Spleen (tissue), 7 donors: ENCODE measurements at regions not wholly inside any gene's neighbourhood (a gene's known extent, or its start where the extent isn't known, plus 50 kb on each side); places are given as distances from the start of the nearest gene placed in this dataset.

Experiments used
- POLR2A ChIP-seq, 3 donors: fragments of 450-650 bp; IDR thresholded peaks; one replicate each; pipeline ENCODE4 v1.5.1; 2017; ENCODE audit warnings: antibody characterized with exemption in 3 of 3, mild to moderate bottlenecking in 1 of 3
- POLR2AphosphoS5 ChIP-seq, 3 donors: sonication (generic); formaldehyde crosslinking; IDR thresholded peaks; one replicate each; pipeline ENCODE4 v1.5.1; 2017; ENCODE audit warnings: antibody characterized with exemption in 3 of 3
- TF ChIP-seq, protein P1 (sequence below), 11 experiments: fragments of 200-600 bp in 7 of 11; fragments of 450-650 bp in 4 of 11; sonication (generic) in 4 of 11; IDR thresholded peaks in 8 of 11; conservative IDR thresholded peaks in 3 of 11; 1 replicate in 7 of 11; 2 replicates in 4 of 11; pipeline versions ENCODE4 v1.4.0 to v1.8.0; 2016 to 2021; ENCODE audit warnings: antibody characterized with exemption in 11 of 11, inconsistent platforms in 4 of 11, mild to moderate bottlenecking in 1 of 11
- donor health status: DM: no; HTN: no; CAD: no; lungs with moderate emphysema.
- donor health status: DM: no; HTN: no; CAD: no.
- donor health status: DM: no; HTN: no; CAD: no.

DNA sequence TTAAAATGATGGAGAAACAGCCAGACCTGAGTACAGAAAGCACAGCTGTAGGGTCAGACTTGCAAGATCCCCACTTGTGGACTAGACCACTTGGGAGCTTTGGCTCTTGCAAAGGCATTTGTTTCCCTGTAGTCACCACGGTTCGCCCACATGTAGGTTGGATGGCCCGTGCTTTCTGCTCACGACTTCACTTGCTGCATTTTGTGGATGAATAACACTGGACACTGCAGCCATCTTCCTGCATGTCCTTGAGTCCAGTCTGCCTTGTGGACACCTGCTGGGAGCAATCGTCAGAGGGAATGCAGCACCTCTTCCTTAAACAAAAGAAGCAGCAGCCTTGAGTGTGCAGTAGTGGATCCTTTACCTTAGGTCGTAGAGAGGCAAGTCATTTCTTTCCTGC, 372.9 kb upstream of the IRX2 start:
- TF ChIP-seq, protein P1, sequence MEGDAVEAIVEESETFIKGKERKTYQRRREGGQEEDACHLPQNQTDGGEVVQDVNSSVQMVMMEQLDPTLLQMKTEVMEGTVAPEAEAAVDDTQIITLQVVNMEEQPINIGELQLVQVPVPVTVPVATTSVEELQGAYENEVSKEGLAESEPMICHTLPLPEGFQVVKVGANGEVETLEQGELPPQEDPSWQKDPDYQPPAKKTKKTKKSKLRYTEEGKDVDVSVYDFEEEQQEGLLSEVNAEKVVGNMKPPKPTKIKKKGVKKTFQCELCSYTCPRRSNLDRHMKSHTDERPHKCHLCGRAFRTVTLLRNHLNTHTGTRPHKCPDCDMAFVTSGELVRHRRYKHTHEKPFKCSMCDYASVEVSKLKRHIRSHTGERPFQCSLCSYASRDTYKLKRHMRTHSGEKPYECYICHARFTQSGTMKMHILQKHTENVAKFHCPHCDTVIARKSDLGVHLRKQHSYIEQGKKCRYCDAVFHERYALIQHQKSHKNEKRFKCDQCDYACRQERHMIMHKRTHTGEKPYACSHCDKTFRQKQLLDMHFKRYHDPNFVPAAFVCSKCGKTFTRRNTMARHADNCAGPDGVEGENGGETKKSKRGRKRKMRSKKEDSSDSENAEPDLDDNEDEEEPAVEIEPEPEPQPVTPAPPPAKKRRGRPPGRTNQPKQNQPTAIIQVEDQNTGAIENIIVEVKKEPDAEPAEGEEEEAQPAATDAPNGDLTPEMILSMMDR (IDR thresholded peaks at IDR 0.05 in 8 of 11, conservative IDR thresholded peaks at IDR 0.05 in 3 of 11), result no peak
- TF ChIP-seq POLR2A (IDR thresholded peaks at IDR 0.05) (no peak), POLR2AphosphoS5 (IDR thresholded peaks at IDR 0.05) (no peak)
